Right ventricle myocardium superior (tissue), 1 donor: ENCODE measurements at regions not wholly inside any gene's neighbourhood (a gene's known extent, or its start where the extent isn't known, plus 50 kb on each side); places are given as distances from the start of the nearest gene placed in this dataset.

ENCODE experiments used
- ATAC-seq: fragments of 200-7000 bp; cut with Tn5 transposase; one replicate; pipeline ENCODE4 v1.9.1; 2020; ENCODE audit warnings: mild to moderate bottlenecking; ENCODE audit not compliant: poor library complexity
- DNase-seq: peaks from one replicate; pipeline ENCODE4 v3.0.0-alpha.2; 2020
- intact Hi-C: fragments of 100-400 bp; cut with DNase I; formaldehyde crosslinking; loops from one replicate; pipeline ENCODE4 v1.11.2; 2022
- donor health status: DM: no; HTN: yes; CAD: no; lungs with severe emphysema.

DNA sequence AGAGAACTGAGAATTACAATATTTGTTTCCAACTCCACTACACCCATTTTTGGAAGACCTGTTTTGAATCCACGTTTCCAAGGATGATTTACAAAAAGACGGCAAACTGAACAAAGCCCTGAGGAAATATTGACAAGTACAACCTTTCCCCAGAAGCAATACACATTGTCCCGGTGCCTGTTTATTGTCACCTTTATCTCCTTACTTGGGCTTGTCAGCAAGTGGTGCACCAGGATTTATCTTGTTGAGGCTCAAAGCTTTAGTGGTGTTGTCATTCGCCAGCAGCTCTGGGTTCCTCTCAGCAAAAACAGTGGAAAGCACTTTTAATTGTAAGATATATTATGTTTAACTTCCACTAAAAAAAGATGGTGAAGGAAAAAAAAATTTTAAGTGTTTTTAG is 1191.9 kb upstream of the TENM4 start:
- DNase-seq: no peak
- ATAC-seq: no peak
- intact Hi-C loops: no loop called here

DNA sequence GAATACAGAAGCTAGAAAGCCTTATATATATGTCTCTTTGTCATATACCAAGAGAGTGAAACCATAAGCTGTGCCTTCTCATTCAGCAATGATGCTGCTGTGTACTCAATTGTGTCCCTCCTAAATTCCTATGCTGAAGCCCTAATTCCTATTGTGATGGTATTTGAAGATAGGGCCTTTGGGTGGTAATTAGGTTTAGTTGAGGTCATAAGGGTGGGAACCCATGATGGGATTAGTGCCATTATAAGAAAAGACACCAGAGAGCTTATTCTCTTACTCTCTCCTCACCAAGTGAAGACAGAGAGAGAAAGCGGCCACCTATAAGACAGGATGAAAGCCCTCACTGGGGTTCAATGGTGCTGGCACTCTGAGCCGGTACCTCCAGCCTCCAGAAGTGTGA is 1191.3 kb upstream of the TENM4 start:
- ATAC-seq (no peak), DNase-seq (no peak)
- intact Hi-C loops: no loop called here

DNA sequence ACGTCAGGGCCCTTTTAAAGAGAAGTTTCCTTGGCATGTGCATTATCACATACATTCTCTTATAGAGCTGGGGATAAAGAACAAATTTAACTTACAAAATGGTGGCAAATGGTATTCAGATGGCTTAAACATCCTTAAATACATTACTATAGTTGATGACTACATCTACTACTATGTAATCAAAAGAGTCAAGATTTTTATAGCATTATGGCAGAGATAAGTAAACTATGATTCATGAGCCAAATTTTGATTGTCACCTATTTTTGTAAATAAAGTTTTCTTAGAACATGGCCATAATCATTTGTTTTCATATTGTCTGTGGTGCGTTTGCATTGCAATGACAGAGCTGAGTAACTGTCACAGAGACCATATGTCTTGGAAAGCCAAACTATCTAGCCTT is 1188.6 kb upstream of the TENM4 start:
- ATAC-seq: no peak
- no peak for DNase-seq
- intact Hi-C loops: no loop called here

DNA sequence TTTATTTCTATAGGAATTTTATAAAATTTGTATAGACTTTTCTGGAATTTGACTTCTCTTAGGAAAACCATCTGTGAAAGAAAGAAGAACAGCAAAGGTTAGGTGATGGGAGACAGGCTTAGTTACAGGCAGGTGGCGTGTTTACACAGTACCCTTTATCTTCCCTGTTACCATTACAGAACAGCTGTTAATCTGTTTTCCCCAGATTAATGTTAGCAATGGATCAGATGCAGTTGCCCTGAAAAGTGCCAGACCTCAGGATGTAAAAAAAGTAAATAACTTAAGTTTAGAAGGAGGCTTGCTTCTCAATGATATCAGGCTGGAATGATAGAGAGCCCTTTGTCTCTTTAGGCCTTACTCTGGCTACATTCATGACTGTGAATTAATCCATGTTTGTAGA is 1186.5 kb upstream of the TENM4 start:
- intact Hi-C loops: no loop called here
- ATAC-seq: no peak
- DNase-seq: no peak

DNA sequence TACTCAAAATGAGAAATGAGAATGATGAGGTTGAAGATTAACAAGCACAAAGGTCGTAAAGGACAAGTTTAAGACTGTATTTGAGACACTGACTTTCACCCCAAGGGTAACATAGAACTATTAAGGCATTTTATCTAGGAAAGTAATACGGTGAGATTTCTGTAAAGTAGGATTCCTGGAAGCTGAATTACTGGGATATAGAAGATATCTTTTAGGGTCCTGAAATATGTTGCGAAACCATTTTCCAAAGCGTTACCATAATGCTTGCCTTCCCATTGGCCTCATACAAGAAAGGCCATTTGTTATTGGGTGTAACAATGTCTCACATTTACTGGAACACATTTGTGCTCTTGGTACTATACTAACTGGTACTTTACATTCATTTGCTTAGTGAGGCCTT is 1185.9 kb upstream of the TENM4 start:
- ATAC-seq: no peak
- intact Hi-C loops: no loop called here
- no peak for DNase-seq

DNA sequence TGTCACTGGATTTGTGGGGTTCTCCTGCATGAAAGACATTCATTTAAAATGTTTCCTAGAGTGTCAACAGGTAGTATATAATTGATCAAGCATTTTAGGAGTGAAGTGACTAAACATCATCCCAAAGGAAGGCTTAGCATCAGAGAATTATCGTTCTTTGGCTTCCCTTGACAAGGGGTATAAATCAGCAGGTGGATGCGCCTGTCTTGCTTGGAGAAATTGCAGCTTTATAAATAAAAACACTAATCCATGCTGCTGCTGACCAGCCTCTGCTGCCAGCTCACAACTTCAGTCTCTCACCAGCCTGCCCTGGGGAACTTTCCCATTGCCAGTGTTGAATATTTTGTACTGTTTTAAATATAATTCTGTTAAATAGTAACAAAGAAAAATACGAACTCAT is 1184.7 kb upstream of the TENM4 start:
- DNase-seq: no peak
- no peak for ATAC-seq
- intact Hi-C loops: no loop called here

DNA sequence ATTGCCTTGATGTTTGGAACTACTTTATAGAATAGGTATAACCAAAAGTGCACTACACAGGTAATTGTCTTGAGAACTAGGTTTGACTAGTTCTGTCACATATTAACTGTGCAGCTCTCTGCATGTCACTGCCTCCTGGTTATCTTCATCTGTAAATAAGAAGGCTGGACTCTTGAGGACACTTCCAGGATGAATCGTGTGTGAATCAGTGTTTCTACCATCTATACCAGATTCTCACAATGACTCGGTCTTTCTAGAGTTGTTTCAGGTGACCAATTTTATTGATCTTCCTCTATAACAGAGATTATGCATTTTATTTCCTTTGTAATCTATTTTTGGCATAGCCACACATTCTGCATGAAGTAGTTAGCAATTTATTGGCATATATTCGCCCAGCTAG is 1181.0 kb upstream of the TENM4 start:
- DNase-seq (no peak), ATAC-seq (no peak)
- intact Hi-C loops: no loop called here

DNA sequence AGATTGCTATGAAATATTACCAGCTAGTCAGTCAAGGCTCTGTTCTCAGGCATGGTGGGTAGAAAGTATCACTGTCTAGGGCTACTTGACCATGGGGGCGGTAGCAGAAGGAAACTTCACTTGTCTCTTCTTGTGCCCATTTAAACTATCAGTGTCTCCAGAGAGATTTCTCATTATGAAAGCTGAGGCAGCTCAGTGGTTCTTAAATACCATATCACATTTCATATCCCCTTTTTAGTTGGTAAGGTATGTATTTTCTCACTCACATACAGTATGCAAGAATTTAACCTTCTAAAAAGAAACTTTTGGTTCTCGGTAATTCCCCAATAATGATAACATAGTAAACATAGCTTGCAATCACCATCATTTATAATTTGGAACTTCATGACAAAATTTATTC is 1180.0 kb upstream of the TENM4 start:
- intact Hi-C loops: no loop called here
- ATAC-seq (no peak), DNase-seq (no peak)

DNA sequence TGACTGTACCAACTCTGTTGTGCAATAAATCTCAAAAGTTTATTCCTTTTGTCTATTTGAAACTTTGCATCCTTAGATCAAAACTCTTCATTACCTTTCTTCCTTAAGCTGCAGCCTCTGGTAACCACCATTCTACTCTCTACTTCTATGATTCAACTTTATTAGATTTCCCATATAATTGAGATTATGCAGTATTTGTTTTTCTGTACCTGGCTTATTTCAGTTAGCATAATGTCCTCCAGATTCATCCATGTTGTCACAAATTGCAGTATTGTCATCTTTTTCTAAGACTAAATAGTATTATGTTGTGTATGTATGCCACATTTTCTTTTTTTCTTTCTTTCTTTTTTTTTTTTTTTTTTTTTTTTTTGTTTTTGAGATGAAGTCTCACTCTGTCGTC is 1176.3 kb upstream of the TENM4 start:
- intact Hi-C loops: no loop called here
- no peak for DNase-seq
- ATAC-seq: no peak

DNA sequence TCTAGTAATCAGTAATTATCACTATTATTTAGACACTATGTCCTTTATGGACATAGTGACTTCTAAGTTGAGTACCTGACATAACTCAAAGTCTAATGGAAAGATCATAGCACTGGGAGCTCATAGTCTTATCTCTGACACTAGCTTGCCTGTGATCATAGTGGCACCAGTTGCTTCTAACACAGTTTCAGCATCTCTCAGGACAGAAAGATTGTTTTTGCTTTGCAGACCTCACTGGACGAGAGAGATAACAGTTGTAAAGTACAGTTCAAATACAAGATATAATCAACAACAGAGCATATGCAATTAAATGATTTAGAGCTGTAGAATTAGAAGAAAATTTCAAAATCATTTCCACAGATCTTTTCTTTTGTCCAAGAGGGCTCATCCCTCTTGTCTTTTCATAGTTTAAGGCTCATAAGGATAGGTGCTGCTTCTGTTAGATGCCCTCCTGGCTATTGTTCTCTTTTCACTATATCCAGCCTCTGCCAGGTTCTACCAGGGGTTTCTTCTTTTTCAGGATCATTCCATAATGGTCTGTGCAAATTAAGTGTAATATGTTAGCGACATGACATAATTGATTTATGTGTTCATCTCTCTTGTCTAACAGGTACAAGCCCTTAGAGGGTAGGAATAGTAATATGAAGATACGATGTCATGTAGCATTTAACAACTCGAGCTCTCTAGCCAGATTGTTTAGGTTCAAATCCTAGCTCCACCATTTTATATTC is 1175.4 kb upstream of the TENM4 start:
- no peak for ATAC-seq
- intact Hi-C loops: no loop called here
- no peak for DNase-seq

DNA sequence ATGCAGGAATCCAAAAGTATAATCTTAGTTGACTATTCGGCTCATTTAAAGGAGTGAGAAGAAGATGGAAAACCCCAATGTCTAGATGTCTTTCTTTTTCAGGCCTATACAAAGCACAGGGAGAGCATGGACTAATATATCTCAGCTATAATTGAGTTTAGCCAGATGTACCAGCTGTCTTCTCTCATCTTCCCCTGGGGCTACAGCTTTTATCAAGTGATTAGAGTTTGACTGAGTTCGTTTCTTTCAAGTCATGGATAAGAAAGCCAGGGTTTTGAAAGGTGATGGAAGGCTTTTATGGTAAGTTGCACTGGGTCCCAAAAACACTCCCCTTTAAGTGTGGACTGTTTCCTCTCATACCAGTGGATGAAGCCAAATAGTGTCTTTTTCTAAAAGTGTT is 1172.8 kb upstream of the TENM4 start:
- no peak for DNase-seq
- no peak for ATAC-seq
- intact Hi-C loops: no loop called here

DNA sequence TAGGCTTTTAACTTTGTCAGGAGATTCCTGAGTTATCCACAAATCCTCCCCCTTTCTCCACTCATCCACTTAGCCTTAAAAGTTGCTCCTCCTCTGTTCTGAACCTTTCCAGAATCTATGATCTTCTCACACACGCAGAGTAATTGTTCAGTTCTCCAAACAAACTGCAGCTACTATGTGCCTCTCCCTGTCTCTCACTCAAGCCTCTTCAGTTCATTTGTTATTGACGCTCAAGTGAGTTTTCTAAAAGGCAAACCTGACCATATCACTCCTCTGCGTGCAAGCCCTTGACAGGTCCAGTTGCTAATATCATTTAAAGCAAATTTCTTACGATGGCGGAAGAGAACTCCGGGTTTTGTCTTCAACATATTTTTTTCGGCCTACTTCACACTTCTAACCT is 1169.7 kb upstream of the TENM4 start:
- DNase-seq: no peak
- no peak for ATAC-seq
- intact Hi-C loops: no loop called here

DNA sequence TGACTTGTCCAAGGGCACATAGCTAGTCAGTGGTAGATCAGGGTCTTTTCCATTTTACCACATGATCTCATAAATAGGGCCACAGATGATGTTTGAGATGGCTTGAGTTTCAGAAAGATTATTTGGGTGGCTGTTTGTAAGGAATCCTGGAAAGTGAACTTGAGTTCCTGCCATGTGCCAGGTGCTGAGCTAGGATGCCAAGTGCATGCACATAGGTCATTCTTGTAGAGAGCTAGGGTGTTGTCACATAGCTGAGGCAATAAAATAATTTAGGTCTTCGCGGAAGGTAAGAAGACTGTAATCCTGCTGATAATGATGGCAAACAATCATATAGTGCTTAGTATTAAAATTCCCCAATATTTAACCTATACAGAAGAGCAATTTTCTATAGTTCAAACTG is 1162.6 kb upstream of the TENM4 start:
- no peak for ATAC-seq
- DNase-seq: no peak
- intact Hi-C loops: no loop called here

DNA sequence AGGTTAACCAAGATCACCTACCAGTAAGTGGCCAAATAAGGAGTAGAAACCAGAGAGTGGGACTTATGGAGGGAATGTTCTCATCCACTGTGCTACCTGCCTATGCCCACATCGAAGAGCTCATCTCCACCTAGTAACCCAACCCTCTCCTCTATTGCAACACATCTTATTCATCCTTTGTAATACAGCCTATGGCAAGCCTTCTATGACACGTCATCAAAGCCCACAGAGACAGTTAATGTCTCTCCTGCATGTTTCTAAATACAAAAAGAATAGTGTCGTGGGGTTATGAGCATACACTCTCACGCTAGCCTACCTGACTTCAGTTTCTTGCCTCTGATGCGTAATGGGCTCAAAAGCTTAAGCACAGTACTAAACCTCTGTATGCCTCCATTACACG is 1158.1 kb upstream of the TENM4 start:
- DNase-seq: no peak
- no peak for ATAC-seq
- intact Hi-C loops: no loop called here

DNA sequence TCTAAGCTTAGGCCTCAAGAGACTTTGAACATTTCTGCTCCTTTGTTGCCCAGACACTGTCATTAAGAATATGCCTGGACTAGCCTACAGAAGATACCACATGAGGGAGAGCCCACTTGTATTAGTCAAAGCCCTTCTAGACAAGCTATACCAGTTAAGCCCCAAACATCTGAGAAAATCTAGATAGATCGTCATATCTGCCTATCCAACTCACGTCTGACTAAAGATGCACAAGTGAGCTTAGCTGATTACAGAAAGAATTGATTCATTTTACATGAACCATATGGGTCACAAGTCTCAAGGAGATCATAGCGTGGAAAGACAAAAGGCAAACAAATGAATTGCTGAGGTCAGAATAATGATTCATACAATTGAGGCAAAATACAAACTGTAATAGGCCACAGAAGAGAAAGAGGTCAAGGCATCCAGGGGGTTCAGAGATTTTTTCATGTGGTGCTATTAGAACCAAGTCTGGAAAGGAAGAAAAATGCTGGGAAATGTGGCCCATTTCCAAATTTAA is 1155.5 kb upstream of the TENM4 start:
- intact Hi-C loops: no loop called here
- ATAC-seq (no peak), DNase-seq (no peak)

DNA sequence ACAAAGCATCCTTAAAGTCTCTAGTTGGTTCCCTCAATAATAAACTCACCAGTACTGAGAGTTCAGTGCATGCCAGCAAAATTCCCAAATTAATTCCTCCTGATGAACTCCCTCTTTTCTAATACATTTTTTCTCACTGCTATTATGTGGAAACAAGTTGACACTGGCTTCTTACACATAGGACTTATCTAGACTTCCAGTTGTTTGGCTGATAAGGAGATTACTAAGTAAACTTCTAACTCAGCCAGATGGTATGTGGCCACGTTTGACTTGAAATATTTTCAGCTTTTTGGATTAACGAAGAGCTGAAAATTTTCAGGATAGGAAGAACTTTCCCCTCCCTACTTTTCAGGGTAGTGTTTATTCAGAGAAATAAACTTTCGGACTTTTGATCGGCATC is 1154.2 kb upstream of the TENM4 start:
- ATAC-seq (peak; percentile 53), DNase-seq (no peak)
- intact Hi-C loops: no loop called here

DNA sequence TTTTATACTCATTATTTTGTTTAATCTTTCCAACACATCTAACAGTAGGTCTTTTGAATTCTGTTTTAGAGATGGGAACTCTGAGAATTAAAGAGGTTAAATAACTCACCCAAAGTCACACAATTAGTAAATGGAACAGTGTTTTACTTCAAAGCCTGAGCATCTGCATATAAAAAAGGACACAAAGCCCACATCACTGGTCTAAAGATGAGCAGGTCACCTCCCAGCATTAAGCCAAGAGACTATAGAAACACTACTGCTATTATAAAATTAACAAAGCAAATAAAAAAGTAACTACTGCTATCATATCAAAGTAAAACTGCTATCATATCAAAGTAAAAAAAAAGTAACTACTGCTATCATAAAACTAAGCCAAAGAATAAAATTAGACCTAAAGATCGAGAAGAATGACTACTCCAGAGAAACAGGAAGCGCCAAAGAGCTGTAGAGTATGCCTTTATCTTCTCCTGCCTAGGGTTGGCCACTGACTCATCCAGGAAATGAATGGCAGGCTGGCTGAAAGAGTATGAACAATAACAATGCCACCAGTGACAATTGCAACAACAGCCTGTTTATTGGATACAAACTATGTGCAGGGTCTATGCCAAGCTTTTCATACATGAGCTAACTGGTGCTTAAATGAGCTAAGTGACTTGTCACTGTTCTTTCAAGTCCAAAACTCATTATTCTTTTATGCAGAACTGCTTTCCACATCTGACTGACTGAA is 1153.0 kb upstream of the TENM4 start:
- intact Hi-C loops: no loop called here
- DNase-seq (no peak), ATAC-seq (no peak)

DNA sequence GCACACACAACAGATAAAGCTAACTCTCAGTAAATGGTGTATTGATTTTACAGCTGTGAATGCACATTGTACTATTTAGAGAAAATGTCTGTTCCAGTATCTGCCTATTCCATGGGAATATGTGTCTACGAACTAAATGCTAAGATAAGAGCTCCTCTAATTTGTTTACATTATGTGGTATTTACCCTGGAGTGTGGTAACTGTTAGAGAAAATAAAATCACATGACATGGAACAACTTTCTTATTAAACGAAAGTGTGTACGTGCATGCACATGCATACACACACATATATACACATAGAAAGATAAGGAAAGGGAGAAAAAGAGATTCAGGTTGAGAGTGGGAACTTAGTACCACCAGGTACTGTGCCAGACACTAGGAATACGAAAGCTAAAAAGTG is 1151.7 kb upstream of the TENM4 start:
- no peak for ATAC-seq
- intact Hi-C loops: no loop called here
- DNase-seq: no peak

DNA sequence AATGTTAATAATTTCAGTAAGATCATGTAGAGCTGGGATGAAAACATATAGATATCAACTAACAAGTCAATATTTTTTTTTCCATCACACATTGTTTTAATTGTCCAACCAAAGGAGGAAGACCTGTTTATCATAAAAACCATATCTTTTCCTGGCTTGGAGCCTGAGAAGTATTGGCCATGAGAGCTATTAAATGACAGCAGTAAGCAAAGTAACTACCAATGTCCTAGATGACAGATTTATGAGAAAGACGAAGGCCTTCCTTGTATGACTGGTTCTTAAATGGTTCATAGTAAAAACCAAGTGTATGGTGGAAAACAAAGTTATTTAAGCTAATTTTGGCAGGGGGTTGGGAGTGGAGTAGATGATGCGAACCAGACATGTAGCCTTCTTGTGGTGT is 1147.1 kb upstream of the TENM4 start:
- intact Hi-C loops: no loop called here
- DNase-seq (no peak), ATAC-seq (no peak)

DNA sequence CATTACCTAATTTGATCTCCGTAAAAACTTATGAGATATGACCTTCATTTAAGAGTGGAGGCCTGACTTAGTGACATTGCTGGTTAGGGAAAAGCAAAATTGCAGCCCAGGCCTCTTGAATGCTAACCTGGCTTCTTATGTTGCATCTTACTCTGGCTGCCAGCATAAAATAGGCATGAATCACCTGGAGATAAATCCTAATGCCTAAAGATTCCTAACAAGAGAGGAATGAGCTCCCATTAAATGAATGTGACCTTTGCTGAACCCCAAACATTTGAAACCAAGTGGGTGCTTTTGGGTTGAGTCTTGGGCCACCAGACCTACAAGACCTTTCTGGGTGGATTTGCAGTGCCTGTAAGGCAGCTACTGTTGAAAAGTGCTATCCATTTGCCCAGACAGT is 1145.6 kb upstream of the TENM4 start:
- no peak for DNase-seq
- intact Hi-C loops: no loop called here
- ATAC-seq: no peak

DNA sequence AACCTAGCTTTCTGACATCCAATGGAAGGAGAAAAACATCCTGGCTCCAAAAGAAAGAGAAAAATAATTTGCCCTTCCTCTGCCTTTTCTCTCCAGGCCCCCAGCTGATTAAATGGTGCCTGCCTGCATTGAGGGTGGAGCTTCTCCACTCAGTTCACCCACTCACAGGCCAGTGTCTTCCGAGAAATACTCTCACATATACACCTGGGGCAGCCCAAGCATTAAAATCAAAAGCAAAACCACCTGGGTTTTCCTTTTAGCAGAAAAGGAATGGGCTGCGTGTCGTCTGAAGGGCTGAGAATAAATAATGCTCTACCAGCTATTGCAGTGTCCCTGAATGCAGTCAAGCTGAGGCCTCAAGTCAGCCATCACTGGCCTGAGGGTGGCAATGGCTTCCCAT is 1143.8 kb upstream of the TENM4 start:
- ATAC-seq (no peak), DNase-seq (no peak)
- intact Hi-C loops: no loop called here
